ENCODE measurements at regions not wholly inside any gene's neighbourhood (a gene's known extent, or its start where the extent isn't known, plus 50 kb on each side); places are given as distances from the start of the nearest gene placed in this dataset.

- in situ Hi-C loops (cut with HindIII; ENCODE audit: low pct_ligation_motif_present, low sequenced_read_pairs) = no loop called here
- DNase-seq = no peak
- TF ChIP-seq CTCF (IDR thresholded peaks at IDR 0.05; ENCODE audit: low read depth, low read length, missing control alignments) = no peak
- Histone ChIP-seq H3K27ac (no peak overlapping the region), H3K36me3 (replicated peaks) (no peaks in the 10 kb centered on the region), H3K4me3 (ENCODE audit: low read depth, low read length) (no peak overlapping the region), H3K27me3 (replicated peaks) (no peaks in the 10 kb centered on the region)
Observed at GRCh38 chr1:164951508-164951907, 392.5 kb downstream of the PBX1 start.

GRCh38 chr1:164950541-164950986 is 391.6 kb downstream of the PBX1 start:
- no peak overlapping the region for H3K27ac ChIP-seq
- TF ChIP-seq CTCF (IDR thresholded peaks at IDR 0.05; ENCODE audit: low read depth, low read length, missing control alignments) = no peak
- in situ Hi-C loops (cut with HindIII; ENCODE audit: low pct_ligation_motif_present, low sequenced_read_pairs) = no loop called here

GRCh38 chr1:164949771-164950471 is 390.9 kb downstream of the PBX1 start:
- H3K36me3 ChIP-seq (replicated peaks) = no peaks in the 10 kb centered on the region
- H3K4me3 ChIP-seq (ENCODE audit: low read depth, low read length) = no peak overlapping the region
- no peak for TF ChIP-seq CTCF (IDR thresholded peaks at IDR 0.05; ENCODE audit: low read depth, low read length, missing control alignments)
- H3K27me3 ChIP-seq (replicated peaks) = no peaks in the 10 kb centered on the region
- in situ Hi-C loops (cut with HindIII; ENCODE audit: low pct_ligation_motif_present, low sequenced_read_pairs) = no loop called here
- no peak overlapping the region for H3K27ac ChIP-seq
- DNase-seq = no peak

More at GRCh38 chr1:164950541-164950986, 391.6 kb downstream of the PBX1 start:
- no peaks in the 10 kb centered on the region for H3K27me3 ChIP-seq (replicated peaks)
- H3K36me3 ChIP-seq (replicated peaks) = no peaks in the 10 kb centered on the region
- no peak for DNase-seq
- H3K4me3 ChIP-seq (ENCODE audit: low read depth, low read length) = no peak overlapping the region

- DNase-seq = no peak
- Histone ChIP-seq H3K4me3 (ENCODE audit: low read depth, low read length) (no peak overlapping the region), H3K36me3 (replicated peaks) (no peaks in the 10 kb centered on the region), H3K27ac (no peak overlapping the region), H3K27me3 (replicated peaks) (no peaks in the 10 kb centered on the region)
- no peak for TF ChIP-seq CTCF (IDR thresholded peaks at IDR 0.05; ENCODE audit: low read depth, low read length, missing control alignments)
- in situ Hi-C loops (cut with HindIII; ENCODE audit: low pct_ligation_motif_present, low sequenced_read_pairs) = no loop called here
Observed at GRCh38 chr1:164948101-164948500, 389.1 kb downstream of the PBX1 start.

- no peaks in the 10 kb centered on the region for H3K36me3 ChIP-seq (replicated peaks)
- in situ Hi-C loops (cut with HindIII; ENCODE audit: low pct_ligation_motif_present, low sequenced_read_pairs) = no loop called here
- H3K27ac ChIP-seq = no peak overlapping the region
- no peak for DNase-seq
- H3K27me3 ChIP-seq (replicated peaks) = no peaks in the 10 kb centered on the region
- no peak overlapping the region for H3K4me3 ChIP-seq (ENCODE audit: low read depth, low read length)
- no peak for TF ChIP-seq CTCF (IDR thresholded peaks at IDR 0.05; ENCODE audit: low read depth, low read length, missing control alignments)
Observed at GRCh38 chr1:164937291-164937690, 378.3 kb downstream of the PBX1 start.

DNA sequence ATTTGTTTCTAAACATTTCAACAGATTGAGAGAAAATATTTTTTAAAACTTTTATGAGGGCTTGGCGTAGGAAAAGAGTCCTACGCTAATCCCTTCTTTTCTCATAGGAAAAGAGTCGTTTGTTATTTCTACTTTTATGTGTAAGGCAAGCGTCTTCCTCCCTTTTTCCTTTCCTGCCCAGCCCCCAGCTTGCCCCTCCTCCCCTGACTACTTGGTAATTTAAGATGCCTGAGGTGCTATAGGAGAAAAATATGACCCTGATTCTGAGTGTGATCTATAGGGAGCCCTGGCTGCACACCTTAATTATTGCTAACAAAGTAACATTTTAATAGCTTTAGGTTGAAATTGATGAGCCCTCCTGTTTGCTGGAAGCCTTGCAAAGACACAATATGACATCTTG is 373.6 kb downstream of the PBX1 start:
- in situ Hi-C loops (cut with HindIII; ENCODE audit: low pct_ligation_motif_present, low sequenced_read_pairs) = no loop called here
- no peak for TF ChIP-seq CTCF (IDR thresholded peaks at IDR 0.05; ENCODE audit: low read depth, low read length, missing control alignments)
- no peaks in the 10 kb centered on the region for H3K27me3 ChIP-seq (replicated peaks)
- no peak overlapping the region for H3K27ac ChIP-seq
- no peaks in the 10 kb centered on the region for H3K36me3 ChIP-seq (replicated peaks)
- no peak for DNase-seq
- H3K4me3 ChIP-seq (ENCODE audit: low read depth, low read length) = no peak overlapping the region
